ENCODE measurements at regions not wholly inside any gene's neighbourhood (a gene's known extent, or its start where the extent isn't known, plus 50 kb on each side); places are given as distances from the start of the nearest gene placed in this dataset.
"Not testable (repeated sequence)": the region's sequence is repeated elsewhere in the genome, so short reads cannot be mapped to it uniquely, and the experiment has no call there.

GRCh38 chr18:73059280-73059679 lies 191.5 kb upstream of the NETO1 start:
- no peak for ATAC-seq

GRCh38 chr18:73047688-73048087 lies 179.9 kb upstream of the NETO1 start:
- no peak for ATAC-seq

GRCh38 chr18:73045037-73045436 lies 177.2 kb upstream of the NETO1 start:
- no peak for ATAC-seq

- no peak for ATAC-seq
Measured at GRCh38 chr18:73043611-73044010, 175.8 kb upstream of the NETO1 start.

GRCh38 chr18:73043211-73043610 lies 175.4 kb upstream of the NETO1 start:
- ATAC-seq, result no peak

- ATAC-seq, result no peak
Measured at GRCh38 chr18:73040247-73040646, 172.5 kb upstream of the NETO1 start.

GRCh38 chr18:73038336-73038735 lies 170.5 kb upstream of the NETO1 start:
- no peak for ATAC-seq

GRCh38 chr18:73023975-73024374 lies 156.2 kb upstream of the NETO1 start:
- no peak for ATAC-seq

GRCh38 chr18:73009691-73010090 lies 141.9 kb upstream of the NETO1 start:
- no peak for ATAC-seq

GRCh38 chr18:73007915-73008308 lies 140.1 kb upstream of the NETO1 start:
- no peak for ATAC-seq

- ATAC-seq, result no peak
Measured at GRCh38 chr18:73007195-73007914, 139.6 kb upstream of the NETO1 start.

GRCh38 chr18:73006331-73006730 lies 138.5 kb upstream of the NETO1 start:
- no peak for ATAC-seq

- no peak for ATAC-seq
Measured at GRCh38 chr18:73004260-73004659, 136.5 kb upstream of the NETO1 start.

- ATAC-seq, result no peak
Measured at GRCh38 chr18:72999971-73000607, 132.3 kb upstream of the NETO1 start.

- ATAC-seq, result no peak
Measured at GRCh38 chr18:72995558-72995957, 127.8 kb upstream of the NETO1 start.

GRCh38 chr18:72993250-72993649 lies 125.5 kb upstream of the NETO1 start:
- ATAC-seq, result no peak

GRCh38 chr18:72991379-72991778 lies 123.6 kb upstream of the NETO1 start:
- no peak for ATAC-seq

GRCh38 chr18:72987570-72987969 lies 119.8 kb upstream of the NETO1 start:
- not testable (repeated sequence) for ATAC-seq

- no peak for ATAC-seq
Measured at GRCh38 chr18:72986103-72986502, 118.3 kb upstream of the NETO1 start.

- ATAC-seq, result no peak
Measured at GRCh38 chr18:72985686-72986085, 117.9 kb upstream of the NETO1 start.

GRCh38 chr18:72984290-72984689 lies 116.5 kb upstream of the NETO1 start:
- ATAC-seq, result no peak

GRCh38 chr18:72973841-72974240 lies 106.1 kb upstream of the NETO1 start:
- ATAC-seq, result no peak

- no peak for ATAC-seq
Measured at GRCh38 chr18:72965616-72966015, 97.8 kb upstream of the NETO1 start.

GRCh38 chr18:72958195-72958594 lies 90.4 kb upstream of the NETO1 start:
- ATAC-seq, result not testable (repeated sequence)

GRCh38 chr18:72948439-72948838 lies 80.7 kb upstream of the NETO1 start:
- ATAC-seq, result no peak
